Upper lobe of right lung (tissue), 1 donor: ENCODE measurements at regions not wholly inside any gene's neighbourhood (a gene's known extent, or its start where the extent isn't known, plus 50 kb on each side); places are given as distances from the start of the nearest gene placed in this dataset.
"Not testable (repeated sequence)": the region's sequence is repeated elsewhere in the genome, so short reads cannot be mapped to it uniquely, and the experiment has no call there.

Source experiments
- ATAC-seq: fragments of 200-7000 bp; cut with Tn5 transposase; one replicate; pipeline ENCODE4 v1.9.1; 2020; ENCODE audit warnings: mild to moderate bottlenecking, moderate library complexity
- DNase-seq: peaks from one replicate; pipeline ENCODE4 v3.0.0-alpha.2; 2020
- H3K27ac ChIP-seq: fragments of 200-600 bp; one replicate; pipeline ENCODE4 v1.8.0; 2022
- H3K27me3 ChIP-seq: fragments of 200-600 bp; one replicate; pipeline ENCODE4 v1.8.0; 2022; ENCODE audit warnings: mild to moderate bottlenecking
- H3K36me3 ChIP-seq: fragments of 200-600 bp; one replicate; pipeline ENCODE4 v1.8.0; 2022
- H3K4me1 ChIP-seq: fragments of 200-600 bp; one replicate; pipeline ENCODE4 v1.8.0; 2022
- H3K4me3 ChIP-seq: fragments of 200-600 bp; one replicate; pipeline ENCODE4 v1.8.0; 2022; ENCODE audit warnings: mild to moderate bottlenecking
- H3K9me3 ChIP-seq: fragments of 200-600 bp; one replicate; pipeline ENCODE4 v1.8.0; 2022
- CTCF ChIP-seq: fragments of 200-600 bp; IDR thresholded peaks from one replicate; pipeline ENCODE4 v1.8.0; 2022; ENCODE audit warnings: antibody characterized with exemption
- intact Hi-C: fragments of 100-400 bp; cut with DNase I; formaldehyde crosslinking; loops from one replicate; pipeline ENCODE4 v1.11.0; 2022
- donor health status: DM: no; HTN: yes; CAD: no; lungs with severe emphysema.

- H3K9me3 ChIP-seq, intact Hi-C loops, H3K4me1 ChIP-seq, H3K27ac ChIP-seq, H3K27me3 ChIP-seq, ATAC-seq, H3K36me3 ChIP-seq, H3K4me3 ChIP-seq, DNase-seq: not testable (repeated sequence)
Observed at GRCh38 chr20:30164389-30164788, 1093.1 kb upstream of the DEFB115 start.

GRCh38 chr20:30167540-30167939 lies 1089.9 kb upstream of the DEFB115 start:
- intact Hi-C loops, result no loop called here
- Histone ChIP-seq H3K9me3 (no peaks in the 10 kb centered on the region), H3K4me3 (no peak overlapping the region), H3K27ac (no peak overlapping the region), H3K4me1 (no peaks in the 10 kb centered on the region), H3K27me3 (no peaks in the 10 kb centered on the region), H3K36me3 (no peaks in the 10 kb centered on the region)
- DNase-seq, result no peak
- no peak for ATAC-seq
- no peak for TF ChIP-seq CTCF

- Histone ChIP-seq H3K27ac (no peak overlapping the region), H3K4me1 (no peaks in the 10 kb centered on the region), H3K4me3 (no peak overlapping the region), H3K9me3 (no peaks in the 10 kb centered on the region), H3K27me3 (no peaks in the 10 kb centered on the region), H3K36me3 (no peaks in the 10 kb centered on the region)
- peak; percentile 61 for DNase-seq
- intact Hi-C loops, result no loop called here
- TF ChIP-seq CTCF, result no peak
- ATAC-seq, result no peak
Observed at GRCh38 chr20:30168025-30168799, 1089.3 kb upstream of the DEFB115 start.

GRCh38 chr20:30168800-30169138 lies 1088.7 kb upstream of the DEFB115 start:
- Histone ChIP-seq H3K36me3 (no peaks in the 10 kb centered on the region), H3K9me3 (no peaks in the 10 kb centered on the region), H3K27ac (no peak overlapping the region), H3K4me3 (no peak overlapping the region), H3K27me3 (no peaks in the 10 kb centered on the region), H3K4me1 (no peaks in the 10 kb centered on the region)
- no peak for TF ChIP-seq CTCF
- DNase-seq, result no peak
- intact Hi-C loops, result no loop called here
- no peak for ATAC-seq

- no peak overlapping the region for H3K4me3 ChIP-seq
- H3K9me3 ChIP-seq, result no peaks in the 10 kb centered on the region
- TF ChIP-seq CTCF, result no peak
- no peak overlapping the region for H3K27ac ChIP-seq
- DNase-seq, result no peak
- no peak for ATAC-seq
- H3K36me3 ChIP-seq, result no peaks in the 10 kb centered on the region
- H3K27me3 ChIP-seq, result no peaks in the 10 kb centered on the region
- intact Hi-C loops, result no loop called here
- no peaks in the 10 kb centered on the region for H3K4me1 ChIP-seq
Observed at GRCh38 chr20:30175681-30176080, 1081.8 kb upstream of the DEFB115 start.

- intact Hi-C loops, H3K9me3 ChIP-seq, H3K36me3 ChIP-seq, ATAC-seq, H3K4me3 ChIP-seq, H3K27ac ChIP-seq, DNase-seq, H3K4me1 ChIP-seq, H3K27me3 ChIP-seq: not testable (repeated sequence)
Observed at GRCh38 chr20:30183124-30183523, 1074.3 kb upstream of the DEFB115 start.

- H3K36me3 ChIP-seq, intact Hi-C loops, H3K27ac ChIP-seq: not testable (repeated sequence)
Observed at GRCh38 chr20:30191785-30192184, 1065.7 kb upstream of the DEFB115 start.

GRCh38 chr20:30234477-30234876 lies 1023.0 kb upstream of the DEFB115 start:
- ATAC-seq, H3K4me3 ChIP-seq, intact Hi-C loops, H3K27ac ChIP-seq, H3K27me3 ChIP-seq, DNase-seq, H3K4me1 ChIP-seq, H3K9me3 ChIP-seq, H3K36me3 ChIP-seq: not testable (repeated sequence)

More at GRCh38 chr20:30191785-30192184, 1065.7 kb upstream of the DEFB115 start:
- not testable (repeated sequence) for H3K4me1 ChIP-seq, H3K4me3 ChIP-seq, H3K9me3 ChIP-seq, DNase-seq, H3K27me3 ChIP-seq, ATAC-seq

- not testable (repeated sequence) for H3K4me3 ChIP-seq
Observed at GRCh38 chr20:30275073-30275472, 982.4 kb upstream of the DEFB115 start.

More at GRCh38 chr20:30275073-30275472, 982.4 kb upstream of the DEFB115 start:
- H3K36me3 ChIP-seq, H3K4me1 ChIP-seq, DNase-seq, H3K27ac ChIP-seq, ATAC-seq, intact Hi-C loops, H3K27me3 ChIP-seq, H3K9me3 ChIP-seq: not testable (repeated sequence)
